Hindlimb muscle (tissue), 1 donor: ENCODE measurements at regions not wholly inside any gene's neighbourhood (a gene's known extent, or its start where the extent isn't known, plus 50 kb on each side); places are given as distances from the start of the nearest gene placed in this dataset.

Source experiments
- DNase-seq: peaks from one replicate; pipeline ENCODE4 v3.0.0-alpha.2; 2013

DNA sequence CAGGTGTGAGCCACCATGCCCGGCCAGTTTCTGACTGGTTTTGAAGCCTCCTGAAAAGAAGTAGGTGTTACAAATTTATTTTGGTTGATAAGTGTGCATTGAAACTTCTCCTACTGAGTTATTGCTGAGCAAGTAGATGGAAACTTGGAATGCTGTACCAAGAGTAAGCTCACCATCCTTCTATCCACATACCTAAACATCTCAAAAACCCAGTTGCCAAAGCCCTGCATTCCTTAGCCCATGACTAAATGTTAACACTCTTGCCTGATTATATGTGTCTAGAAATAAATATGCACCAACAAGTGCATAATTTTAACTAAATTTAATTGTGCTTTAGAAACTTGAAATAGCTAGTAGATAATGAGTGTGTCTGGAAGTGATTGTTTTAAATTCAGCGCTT, 357.8 kb downstream of the DUSP6 start:
- no peak for DNase-seq

DNA sequence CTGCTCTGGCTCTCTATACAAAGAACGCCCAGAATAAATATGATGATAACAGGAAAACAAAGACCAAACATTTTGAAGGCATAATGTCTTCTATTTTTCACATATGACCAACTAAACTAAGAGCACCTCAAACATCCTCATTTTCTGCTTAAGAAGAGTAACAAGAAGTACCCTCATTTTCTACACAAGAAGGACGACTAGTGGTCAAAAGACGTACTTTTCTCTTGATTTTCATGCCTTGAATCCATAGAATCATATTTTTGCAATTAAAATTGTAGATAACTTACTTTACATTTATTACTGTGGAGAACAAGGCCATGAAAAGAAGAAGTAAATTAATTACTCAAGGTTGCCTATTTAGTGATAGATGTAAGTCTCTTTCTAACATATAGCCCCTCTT, 358.6 kb downstream of the DUSP6 start:
- peak; percentile 36 for DNase-seq

DNA sequence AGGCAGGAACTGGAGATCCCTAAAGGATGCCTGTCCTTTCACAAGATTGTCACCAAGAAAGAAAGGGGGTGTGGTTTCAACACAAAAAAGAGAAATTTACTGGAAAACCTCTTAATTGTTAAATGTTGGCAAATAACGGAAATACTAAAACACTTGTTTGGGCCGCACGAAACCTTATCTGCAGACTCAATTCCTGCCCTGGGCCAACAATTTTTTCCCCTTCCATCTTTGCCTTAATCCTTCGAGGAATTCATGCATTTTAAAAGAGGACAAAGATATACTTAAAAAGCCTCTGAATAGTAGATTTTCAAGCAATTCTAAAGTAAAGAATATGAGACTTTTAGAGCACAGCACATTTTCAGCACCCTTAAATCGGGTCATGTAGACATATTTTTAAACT, 366.2 kb downstream of the DUSP6 start:
- no peak for DNase-seq

DNA sequence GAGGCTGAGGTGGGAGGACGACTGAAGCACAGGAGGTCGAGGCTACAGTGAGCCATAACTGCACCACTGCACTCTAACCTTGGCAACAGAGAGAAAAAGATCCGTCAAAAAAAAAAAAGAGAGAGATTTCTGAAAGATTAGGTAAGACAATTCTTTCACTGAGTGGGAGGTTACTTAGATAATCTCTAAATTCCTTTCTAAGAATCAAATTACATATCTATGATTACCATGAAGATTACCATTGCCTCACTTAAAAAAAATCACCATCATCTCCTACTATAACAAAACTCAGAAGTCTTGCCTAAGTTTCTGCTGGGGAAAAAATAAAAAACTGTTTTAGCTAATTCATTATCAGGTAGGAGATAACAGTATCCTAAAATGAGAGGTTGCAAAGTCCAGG, 366.7 kb downstream of the DUSP6 start:
- no peak for DNase-seq

DNA sequence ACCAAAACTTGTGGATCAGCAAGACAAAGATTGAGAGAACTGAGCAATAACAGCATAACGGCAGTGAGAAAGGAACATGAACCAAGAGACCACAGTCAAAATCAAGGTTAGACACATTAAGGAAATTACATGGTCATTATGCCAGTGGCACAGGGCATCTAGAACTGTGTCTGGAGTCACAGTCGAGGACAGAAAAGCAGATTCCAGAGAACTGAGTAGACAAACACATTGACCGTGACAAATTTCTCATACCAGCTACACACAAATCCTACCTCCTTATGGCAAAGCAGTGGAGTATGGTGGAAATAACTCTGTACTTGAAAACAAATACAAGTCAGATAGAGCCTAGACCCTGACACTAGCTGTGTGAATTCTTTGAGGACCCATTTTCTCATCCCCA, 367.3 kb downstream of the DUSP6 start:
- no peak for DNase-seq

DNA sequence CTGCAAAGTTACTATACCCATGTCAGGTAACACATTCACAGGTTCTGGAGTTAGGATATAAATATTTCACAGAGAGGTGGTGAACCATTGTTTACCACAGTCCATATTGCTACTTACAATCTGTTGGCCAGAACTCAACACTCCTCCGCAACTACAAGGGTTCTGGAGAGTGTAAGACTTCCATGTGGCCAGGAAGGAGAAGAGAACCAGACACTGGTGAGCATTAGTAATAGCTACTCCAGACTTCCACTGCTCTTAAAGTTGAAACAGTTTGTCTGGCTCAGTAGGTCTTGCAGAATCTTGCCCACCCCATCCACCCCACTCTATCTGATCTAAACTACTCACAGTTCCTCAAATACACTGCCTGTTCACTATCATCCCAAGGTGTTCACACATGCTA, 369.6 kb downstream of the DUSP6 start:
- DNase-seq, result no peak

DNA sequence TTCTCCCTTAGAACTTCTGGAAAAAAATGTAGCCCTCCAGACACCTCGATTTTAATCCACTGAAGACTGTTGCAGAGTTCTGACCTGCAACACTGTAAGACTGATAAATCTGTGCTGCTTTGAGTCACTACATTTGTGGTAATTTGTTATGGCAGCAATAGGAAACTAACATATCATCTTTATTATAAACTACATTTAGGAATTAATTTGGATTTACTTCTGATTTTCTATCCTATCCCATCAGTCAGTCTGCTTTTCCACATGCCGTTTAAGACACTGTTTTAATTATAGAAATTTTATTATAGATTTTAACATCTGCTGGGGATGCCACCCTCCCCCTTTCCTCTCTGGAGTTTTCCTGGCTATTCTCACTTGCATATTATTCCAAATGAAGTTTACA, 375.2 kb downstream of the DUSP6 start:
- DNase-seq, result no peak

DNA sequence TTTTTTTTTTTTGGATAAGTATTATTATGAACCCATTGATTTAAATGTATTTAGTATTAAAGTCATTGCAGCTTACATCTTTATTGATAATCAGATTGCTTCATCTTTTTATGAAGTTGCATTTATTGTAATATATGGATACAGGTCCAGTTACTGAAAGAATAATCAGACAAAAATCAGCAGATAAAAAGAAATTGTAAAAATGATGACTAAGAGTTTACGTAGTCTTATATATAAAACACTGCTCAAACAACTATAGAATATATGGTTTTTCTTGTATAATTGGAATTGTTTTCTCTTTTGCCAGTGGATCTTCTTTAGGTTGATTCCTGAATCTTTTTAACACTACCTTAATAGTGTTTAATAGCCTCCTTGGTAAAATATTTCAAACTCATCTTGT, 378.3 kb downstream of the DUSP6 start:
- DNase-seq, result no peak

DNA sequence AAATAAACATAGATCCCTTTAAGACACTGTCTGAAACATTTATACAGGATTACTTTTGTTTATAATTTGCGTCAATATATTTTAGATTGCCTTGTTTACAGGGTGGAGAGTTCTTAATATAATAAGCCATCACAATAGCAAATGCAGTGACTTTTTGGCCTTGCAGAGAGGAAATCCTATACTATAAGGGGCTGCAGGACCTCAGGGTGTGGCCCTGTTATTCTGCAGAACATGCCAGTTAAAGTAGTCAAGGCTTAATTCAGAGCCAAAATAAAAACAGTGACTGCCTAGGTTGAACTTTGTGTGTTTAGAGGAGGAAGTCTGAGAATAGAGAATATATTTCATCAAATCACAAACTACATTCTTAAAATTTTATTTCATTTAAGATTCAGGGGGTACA, 381.6 kb downstream of the DUSP6 start:
- DNase-seq, result no peak

DNA sequence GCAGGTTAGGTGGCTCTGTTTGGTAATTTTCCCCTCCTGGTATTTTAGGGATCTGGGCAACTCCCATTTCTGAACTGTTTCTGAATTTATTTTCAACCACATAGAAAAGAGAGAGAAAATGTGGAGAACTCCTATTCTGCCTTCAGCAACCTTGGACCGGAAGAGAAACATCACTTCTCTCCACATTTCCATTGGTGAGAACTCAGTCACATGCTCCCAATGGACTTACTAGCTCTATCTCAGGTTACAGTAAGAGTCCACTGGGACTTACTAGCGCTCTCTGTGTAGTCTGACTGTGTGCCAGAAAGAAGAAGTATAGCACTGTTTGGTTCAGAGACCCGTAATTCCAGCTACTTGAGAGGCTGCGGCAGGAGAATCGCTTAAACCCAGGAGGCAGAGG, 383.2 kb downstream of the DUSP6 start:
- DNase-seq, result no peak

DNA sequence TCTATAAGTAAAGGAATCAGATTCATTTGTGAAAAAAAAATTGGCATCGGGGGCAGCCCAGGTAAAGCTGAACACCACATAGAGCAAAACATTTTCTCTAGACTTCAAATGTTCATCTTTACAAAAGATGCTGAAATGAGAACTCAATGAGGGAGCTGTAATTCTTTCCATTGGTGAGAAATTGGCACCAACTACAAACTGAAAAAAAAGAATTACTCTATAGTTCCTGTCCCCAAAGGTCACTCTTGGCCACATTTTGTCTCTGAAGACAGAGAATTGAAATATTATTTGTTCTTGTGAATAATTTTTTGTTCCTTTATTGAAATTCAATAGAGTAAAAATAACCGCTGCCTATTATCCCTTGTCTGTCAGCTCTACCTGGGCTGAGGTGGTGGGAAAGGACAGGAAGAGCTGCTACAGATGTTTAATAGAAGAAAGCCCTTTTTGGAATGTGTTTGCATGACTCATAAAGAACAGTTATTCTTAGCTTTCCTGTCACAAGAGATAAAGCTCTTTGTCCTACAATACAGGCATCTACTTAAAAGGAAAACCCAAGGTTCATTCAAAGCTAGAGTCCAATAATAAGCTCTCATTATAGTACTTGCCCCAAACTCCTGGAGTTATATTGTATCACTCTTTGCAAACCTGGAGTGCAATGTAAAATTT, 380.1 kb upstream of the KITLG start:
- no peak for DNase-seq

DNA sequence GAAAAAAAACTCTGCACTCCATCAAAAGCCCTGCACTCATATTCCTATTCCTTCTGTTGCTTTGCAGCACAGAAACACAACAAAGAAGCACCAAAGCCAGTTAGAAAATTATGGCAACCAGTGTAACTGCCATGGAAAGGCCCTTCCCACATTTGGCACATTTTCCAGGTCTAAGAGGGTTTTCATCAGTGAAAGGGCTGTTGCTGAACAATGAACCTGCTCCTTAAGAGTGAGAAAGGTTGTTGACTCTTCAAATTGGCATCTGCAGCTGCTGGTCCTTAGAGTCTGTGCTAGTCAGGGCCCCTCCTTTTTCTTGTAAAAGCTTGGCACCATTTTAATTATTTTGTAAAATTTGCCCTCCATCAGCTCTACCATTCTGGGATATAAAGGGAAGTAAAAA, 378.7 kb upstream of the KITLG start:
- DNase-seq, result no peak

DNA sequence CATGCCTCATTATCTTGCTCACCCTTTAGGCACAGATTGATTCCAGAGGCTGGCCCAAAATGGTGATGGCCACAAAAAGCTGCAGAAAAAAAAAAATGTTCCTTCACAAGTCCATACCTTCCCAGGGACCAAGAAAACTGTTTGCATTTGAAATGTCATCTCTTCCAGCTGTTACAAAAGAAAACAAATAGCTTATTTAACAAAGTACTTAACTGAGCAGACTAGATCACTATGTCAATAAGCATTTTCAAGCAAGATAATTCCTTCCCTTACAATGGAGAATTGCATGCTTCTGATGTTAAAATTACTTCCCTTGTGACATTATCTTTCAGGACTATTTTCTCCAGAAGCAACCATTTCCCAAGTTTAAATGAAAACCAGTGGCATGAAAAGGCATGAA, 377.9 kb upstream of the KITLG start:
- DNase-seq, result no peak

DNA sequence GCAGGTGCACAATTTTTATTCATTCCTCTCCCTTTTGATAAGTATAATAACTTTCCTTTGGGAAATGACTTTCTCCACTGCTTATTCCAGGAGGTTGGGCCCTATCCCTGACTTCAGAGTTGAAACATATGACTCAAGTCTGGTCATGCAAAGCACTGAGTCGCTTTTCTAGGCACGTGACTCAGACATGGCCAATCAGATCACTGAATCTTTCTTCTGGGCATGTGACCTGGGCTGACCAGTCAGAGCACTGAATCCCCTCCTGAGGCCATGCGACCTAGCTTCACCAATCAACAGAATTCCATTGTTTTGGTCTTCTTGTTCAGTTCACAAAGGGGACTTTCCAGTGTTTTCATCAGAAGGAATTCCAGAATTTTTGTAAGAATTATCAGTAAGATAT, 377.1 kb upstream of the KITLG start:
- no peak for DNase-seq

DNA sequence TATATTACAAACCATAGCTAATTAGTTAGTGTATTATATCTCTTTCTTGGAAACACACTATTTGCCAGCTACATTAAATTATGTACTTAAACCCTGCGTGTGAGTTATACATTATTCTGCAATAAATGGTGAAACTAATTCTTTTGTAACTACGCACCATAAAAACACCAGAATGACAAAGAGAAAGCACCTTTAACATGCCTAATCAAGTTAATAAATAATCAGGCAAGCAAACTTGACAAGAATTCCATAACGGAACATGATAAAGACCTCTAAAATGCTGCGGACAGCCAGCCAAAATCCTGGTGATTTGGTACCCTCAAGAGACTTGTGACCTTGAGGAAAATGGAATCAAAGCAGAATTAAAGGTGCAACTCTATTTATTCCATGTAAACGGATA, 375.3 kb upstream of the KITLG start:
- DNase-seq, result no peak

DNA sequence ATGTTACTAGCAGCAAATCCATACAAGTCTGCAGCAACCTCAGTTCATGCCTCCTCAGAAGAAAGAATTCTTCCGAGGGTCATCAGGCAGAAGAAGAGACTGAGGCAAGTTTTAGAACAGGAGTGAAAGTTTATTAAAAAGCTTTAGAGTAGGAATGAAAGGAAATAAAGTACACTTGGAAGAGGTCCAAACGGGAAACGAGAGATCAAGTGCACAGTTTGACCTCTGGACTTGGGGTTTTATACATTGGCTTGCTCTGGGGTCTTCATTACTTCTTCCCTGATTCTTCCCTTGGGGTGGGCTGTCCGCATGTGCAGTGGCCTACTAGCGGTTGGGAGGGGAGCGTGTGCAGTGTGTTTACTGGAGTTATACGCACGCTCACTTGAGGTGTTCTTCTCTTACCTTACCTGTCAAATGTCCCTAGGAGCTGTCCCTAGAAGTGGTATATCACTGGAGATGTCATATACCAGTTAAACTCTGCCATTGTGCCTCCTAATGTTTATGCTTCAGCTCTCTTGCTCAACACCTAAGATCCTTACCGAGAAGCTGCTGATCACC, 372.8 kb upstream of the KITLG start:
- no peak for DNase-seq

DNA sequence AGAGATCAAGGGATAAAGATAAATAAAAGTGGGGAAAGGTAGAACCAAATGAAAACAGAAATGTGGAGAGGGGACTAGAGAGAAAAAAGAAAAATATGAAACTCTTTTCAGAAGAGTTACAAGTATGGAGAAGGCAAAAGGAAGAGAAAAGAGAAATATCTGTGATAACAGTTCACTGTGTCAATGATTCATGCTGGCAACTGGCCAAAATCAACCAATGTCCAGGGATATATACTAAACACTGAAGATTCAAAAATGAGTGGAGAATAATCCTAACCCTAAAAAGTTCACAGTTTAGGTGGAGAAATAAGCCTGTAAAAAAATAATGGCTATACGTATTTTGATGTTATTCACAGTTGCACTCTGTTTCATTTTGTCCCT, 372.3 kb upstream of the KITLG start:
- DNase-seq, result no peak

DNA sequence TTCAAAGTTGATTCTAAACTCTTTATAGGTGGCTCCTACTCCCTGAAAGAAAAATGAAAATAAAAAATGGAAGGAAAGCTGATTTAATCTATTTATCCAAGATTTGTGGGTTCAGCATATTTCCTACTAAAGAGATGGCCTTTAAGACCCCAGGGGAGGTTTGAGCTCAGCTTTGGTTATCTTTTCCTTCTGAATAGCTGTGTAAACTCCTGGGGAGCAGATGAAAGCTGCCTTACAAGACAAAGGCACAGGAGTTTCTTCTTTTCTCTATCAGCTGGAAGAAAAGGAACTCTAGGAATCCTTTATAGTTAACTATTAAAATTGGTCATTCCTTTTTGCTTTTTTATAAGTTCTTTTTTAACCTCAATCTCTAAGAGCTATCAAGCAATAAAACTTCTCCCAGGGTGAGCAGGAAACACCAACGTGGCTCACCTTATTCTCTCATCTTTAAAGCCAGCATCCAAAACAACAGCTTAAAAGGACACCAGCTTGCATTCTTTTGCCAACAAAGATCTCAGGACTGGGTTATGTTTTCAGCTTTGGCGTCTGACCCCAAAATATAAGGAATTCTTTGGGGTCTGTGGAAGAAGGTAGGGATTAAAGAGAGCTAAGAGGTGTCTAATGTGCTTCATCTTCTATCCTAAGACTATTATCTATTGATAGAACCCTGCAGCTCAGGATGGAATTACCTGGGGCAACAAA, 371.7 kb upstream of the KITLG start:
- no peak for DNase-seq

DNA sequence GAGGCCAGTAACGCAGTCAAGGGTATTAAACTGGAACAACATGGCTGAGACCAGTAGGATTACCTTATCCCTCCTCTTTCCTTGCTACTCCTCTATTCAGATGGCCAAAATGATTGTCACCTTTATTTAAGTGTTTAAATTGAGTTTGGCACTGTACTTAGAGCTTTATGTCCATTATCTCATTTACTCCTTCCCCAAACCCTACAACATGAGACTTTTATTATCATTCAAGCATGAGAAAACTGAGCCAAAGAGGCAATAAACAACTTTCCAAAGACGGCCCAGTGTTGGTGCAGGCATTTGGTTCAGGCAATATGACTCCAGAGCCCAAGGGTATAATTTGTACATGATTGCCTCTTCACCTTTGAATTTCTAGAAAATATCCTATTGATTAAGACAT, 370.9 kb upstream of the KITLG start:
- no peak for DNase-seq

DNA sequence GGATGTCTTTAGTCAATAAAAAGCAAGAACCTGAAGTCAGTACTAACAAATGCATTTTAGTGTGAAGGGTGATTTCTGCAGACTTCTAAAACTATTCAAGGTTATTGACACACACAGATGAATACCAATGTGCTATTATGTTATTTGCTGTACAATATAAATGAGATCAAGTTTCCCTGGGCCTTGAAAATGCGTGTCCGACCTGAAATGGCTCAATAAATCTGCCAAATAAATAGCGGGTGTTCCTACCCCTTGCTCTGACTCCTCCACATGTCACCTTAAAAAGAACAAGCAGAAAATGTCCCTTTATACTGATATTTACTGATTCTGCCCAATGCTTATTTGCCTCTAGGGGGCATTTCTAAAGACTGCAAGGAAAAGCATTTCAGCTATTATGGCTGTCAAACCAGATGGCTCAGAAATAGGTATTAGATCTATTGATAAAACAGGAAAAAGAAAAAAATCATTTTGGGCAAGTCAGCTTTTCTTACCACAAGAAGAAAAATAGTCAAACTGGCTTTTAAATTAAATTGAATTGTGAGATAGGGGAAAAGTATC, 367.3 kb upstream of the KITLG start:
- DNase-seq, result no peak

DNA sequence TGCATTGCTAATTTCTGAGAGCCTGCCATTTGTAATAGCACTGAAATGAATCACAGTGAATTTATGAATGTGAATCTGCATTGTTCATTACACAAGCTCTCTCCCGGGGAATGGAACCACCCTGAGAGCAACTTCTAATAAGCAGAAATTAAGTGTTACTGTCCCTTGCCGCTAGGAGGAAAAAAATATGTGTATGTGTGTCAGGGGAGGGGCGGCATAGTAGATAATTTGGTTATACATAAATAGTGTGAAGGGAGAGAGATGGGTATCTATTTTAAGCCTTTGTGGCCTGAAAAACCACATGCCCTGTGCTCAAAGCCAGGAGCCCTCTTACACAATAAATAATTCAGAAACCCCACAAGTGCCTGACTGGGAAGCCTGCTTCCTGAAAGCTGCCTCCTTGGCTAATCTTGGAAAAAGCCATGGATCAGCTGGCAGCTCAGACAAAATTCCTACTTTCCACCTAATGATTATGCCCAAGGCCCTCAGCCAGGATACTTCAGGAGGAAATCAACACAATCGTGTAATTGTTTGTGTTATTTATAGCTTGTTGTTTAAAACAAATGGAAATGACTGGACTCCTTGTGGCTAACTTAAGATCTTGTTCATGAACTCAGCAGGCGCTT, 366.2 kb upstream of the KITLG start:
- no peak for DNase-seq

DNA sequence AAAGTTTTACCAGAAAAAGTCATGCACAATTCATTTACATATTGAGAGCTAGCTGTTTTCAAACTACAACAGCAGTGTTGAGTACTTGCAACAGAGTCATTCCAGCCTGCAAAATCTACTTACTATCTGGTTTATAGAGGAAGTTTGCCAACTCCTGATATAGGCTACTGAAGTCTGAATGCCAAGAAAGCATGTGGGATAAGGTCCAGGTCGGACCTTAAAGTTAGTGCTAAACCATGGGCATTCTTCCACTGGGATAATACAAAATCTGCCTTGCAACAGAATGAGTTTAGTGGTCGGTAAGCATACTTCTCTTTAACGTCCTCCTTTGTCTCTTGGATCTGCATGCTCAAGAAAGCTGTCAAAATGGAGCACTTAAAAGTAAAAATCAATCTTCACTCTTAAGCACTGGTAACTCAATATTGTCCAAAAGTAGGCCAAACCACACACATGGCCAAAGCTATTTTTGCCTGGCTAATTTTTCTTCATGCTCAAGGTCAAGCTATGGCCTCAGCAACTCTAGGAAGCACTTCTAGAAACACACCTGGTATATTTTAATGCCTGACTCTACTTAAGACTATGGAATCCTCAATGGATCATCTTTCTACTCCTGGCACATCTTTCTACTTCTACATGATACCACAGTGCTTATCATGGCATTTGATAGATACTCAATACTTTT, 364.9 kb upstream of the KITLG start:
- no peak for DNase-seq

DNA sequence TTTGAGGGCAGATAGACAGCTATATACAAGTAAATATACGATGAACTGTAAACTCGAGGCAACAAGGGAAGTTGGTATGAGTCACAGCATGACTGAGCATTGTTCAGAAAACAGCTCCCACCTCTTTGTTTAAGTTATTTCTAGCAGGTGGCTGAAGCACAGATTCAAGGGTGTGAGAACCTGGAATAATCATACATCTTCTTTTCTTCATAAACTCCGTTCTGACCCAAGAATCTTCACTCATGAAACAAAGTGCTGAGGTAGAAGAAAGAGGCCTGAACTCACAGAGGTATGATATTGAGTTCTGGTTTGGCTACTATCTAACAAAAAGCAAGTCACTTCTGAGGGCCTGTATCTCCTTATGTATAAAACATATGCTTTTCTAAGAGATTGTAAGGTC, 364.1 kb upstream of the KITLG start:
- no peak for DNase-seq
